HepG2 (cell line): ENCODE measurements at regions not wholly inside any gene's neighbourhood (a gene's known extent, or its start where the extent isn't known, plus 50 kb on each side); places are given as distances from the start of the nearest gene placed in this dataset.

ENCODE experiments used
- CTCF ChIP-seq: sonication (generic); formaldehyde crosslinking; IDR thresholded peaks from 2 replicates; pipeline ENCODE4 v1.5.0; 2020; ENCODE audit warnings: mild to moderate bottlenecking, missing genetic modification reagents, moderate library complexity
- FOSL1 ChIP-seq: sonication (generic); formaldehyde crosslinking; IDR thresholded peaks from 2 replicates; pipeline ENCODE4 v1.9.0; 2021; ENCODE audit warnings: missing genetic modification reagents, borderline replicate concordance
- JUNB ChIP-seq: sonication (generic); formaldehyde crosslinking; IDR thresholded peaks from 2 replicates; pipeline ENCODE4 v1.8.0; 2022; ENCODE audit warnings: missing genetic modification reagents, mild to moderate bottlenecking, borderline replicate concordance
- KAT8 ChIP-seq: IDR thresholded peaks from 2 replicates; pipeline ENCODE4 v1.6.1; 2016; ENCODE audit warnings: missing genetic modification reagents, missing compliant biosample characterization
- ZBTB1 ChIP-seq: sonication (generic); formaldehyde crosslinking; IDR thresholded peaks from 2 replicates; pipeline ENCODE4 v1.4.0; 2020; ENCODE audit warnings: missing genetic modification reagents, borderline replicate concordance
- ZBTB33 ChIP-seq: sonication (generic); formaldehyde crosslinking; IDR thresholded peaks from 2 replicates; pipeline ENCODE4 v1.4.0; 2020; ENCODE audit warnings: missing genetic modification reagents
- ZNF343 ChIP-seq: sonication (generic); formaldehyde crosslinking; IDR thresholded peaks from 2 replicates; pipeline ENCODE4 v1.4.0; 2020; ENCODE audit warnings: mild to moderate bottlenecking, missing genetic modification reagents

GRCh38 chr7:22588351-22588750, 88.4 kb upstream of the STEAP1B start:
- TF ChIP-seq FOSL1 (CRISPR knock-in tag) (no peak), ZNF343 (CRISPR knock-in tag) (no peak), ZBTB33 (CRISPR knock-in tag) (no peak), ZBTB1 (CRISPR knock-in tag) (no peak), KAT8 (no peak), CTCF (CRISPR knock-in tag) (no peak), JUNB (CRISPR knock-in tag) (no peak)
